Adrenal gland (tissue), 9 donors: ENCODE measurements at regions not wholly inside any gene's neighbourhood (a gene's known extent, or its start where the extent isn't known, plus 50 kb on each side); places are given as distances from the start of the nearest gene placed in this dataset.

Experiments
- DNase-seq, 7 donors: peaks; one replicate each; pipeline ENCODE4 v3.0.0-alpha.2; 2019 to 2020
- H3K27ac ChIP-seq, 5 donors: fragments of 200-600 bp; sonication (generic) in 4 of 5; 1 replicate in 3 of 5; 2 replicates in 2 of 5; pipeline versions ENCODE4 v1.5.1 to v1.8.0; 2016 to 2020; ENCODE audit warnings: mild to moderate bottlenecking in 1 of 5
- H3K27me3 ChIP-seq: fragments of 200-600 bp; 2 replicates; pipeline ENCODE4 v1.8.0; 2021
- H3K36me3 ChIP-seq, 2 donors: fragments of 200-600 bp; replicated peaks in 1 of 2; 1 replicate in 1 of 2; 2 replicates in 1 of 2; pipeline versions ENCODE4 v1.5.1 to v1.8.0; 2018 to 2022
- H3K4me1 ChIP-seq, 2 donors: fragments of 200-600 bp; replicated peaks in 1 of 2; 1 replicate in 1 of 2; 2 replicates in 1 of 2; pipeline versions ENCODE4 v1.5.1 to v1.8.0; 2018 to 2021
- H3K4me3 ChIP-seq, 4 donors: fragments of 200-600 bp; sonication (generic) in 3 of 4; one replicate each; pipeline ENCODE4 v1.5.1; 2016 to 2018
- H3K9me3 ChIP-seq, 3 donors: fragments of 200-600 bp; sonication (generic) in 1 of 3; replicated peaks in 1 of 3; 1 replicate in 2 of 3; 2 replicates in 1 of 3; pipeline versions ENCODE4 v1.5.1 to v1.8.0; 2016 to 2021
- CTCF ChIP-seq, 6 experiments: fragments of 450-650 bp in 4 of 6; fragments of 200-600 bp in 2 of 6; sonication (generic) in 1 of 6; IDR thresholded peaks; 1 replicate in 5 of 6; 2 replicates in 1 of 6; pipeline versions ENCODE4 v1.5.1 to v1.8.0; 2016 to 2021; ENCODE audit warnings: antibody characterized with exemption in 6 of 6, mild to moderate bottlenecking in 2 of 6, moderate library complexity in 1 of 6
- POLR2A ChIP-seq, 2 donors: fragments of 450-650 bp; IDR thresholded peaks; one replicate each; pipeline ENCODE4 v1.6.1; 2017; ENCODE audit warnings: antibody characterized with exemption in 2 of 2, mild to moderate bottlenecking in 2 of 2, moderate library complexity in 1 of 2
- WGBS, 4 donors: extraction: QIAGEN DNeasy Blood & Tissue Kit in 2 of 4; methylation state at CpG; one replicate each; pipeline versions ENCODE4 v1.1.5 to v1.1.7; 2013 to 2017; 5-methylcytosine and 5-hydroxymethylcytosine counted together
- intact Hi-C, 2 donors: fragments of 100-400 bp; cut with DNase I; formaldehyde crosslinking; loops; one replicate each; pipeline versions ENCODE4 v1.14.1 to v1.15.0; 2022 to 2023
- donor health status: healthy with polysubstance abuse.
- donor health status: Bipolar disorder and iron deficiency.
- donor health status: DM: yes; HTN: yes; CAD: no.
- donor health status: DM: no; HTN: no; CAD: no.
- donor health status: DM: no; HTN: no; CAD: no.

- 73 to 82% (median 79%) methylated on average over 1 of the region's 1 CpG for WGBS, 4 donors
- Histone ChIP-seq H3K27me3 (no peaks in the 10 kb centered on the region), H3K4me1 (no peaks in the 10 kb centered on the region), H3K4me3 (no peak overlapping the region), H3K27ac (no peak overlapping the region), H3K36me3 (no peaks in the 10 kb centered on the region), H3K9me3 (no peaks in the 10 kb centered on the region)
- TF ChIP-seq POLR2A (IDR thresholded peaks at IDR 0.05) (no peak), CTCF (IDR thresholded peaks at IDR 0.05) (no peak)
- DNase-seq: no peak
- intact Hi-C loops: no loop called here
These were observed 946.3 kb upstream of the LRRN3 start for GRCh38 chr7:110144599-110144998.

DNA sequence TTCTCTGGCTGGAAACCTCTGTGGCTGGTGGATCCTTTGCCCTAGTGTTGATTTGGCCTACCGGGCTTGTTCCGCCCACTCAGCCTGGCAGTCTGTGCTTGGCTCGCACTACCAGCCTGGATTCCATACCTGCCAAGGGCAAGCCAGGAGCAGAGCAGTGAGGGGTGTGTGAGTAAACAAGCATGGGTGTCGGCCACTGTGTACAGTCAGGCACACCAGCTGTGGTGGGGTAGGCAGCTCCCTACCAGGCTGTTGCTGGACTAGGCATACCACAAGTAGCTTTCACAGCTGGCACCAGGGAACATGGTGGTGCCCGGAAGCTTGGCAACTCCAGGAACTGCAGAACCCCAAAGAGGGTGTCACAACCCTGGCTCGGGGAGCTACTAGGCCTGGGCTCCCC, 942.9 kb upstream of the LRRN3 start:
- no peaks in the 10 kb centered on the region for H3K36me3 ChIP-seq
- H3K4me3 ChIP-seq: no peak overlapping the region
- no peaks in the 10 kb centered on the region for H3K4me1 ChIP-seq
- TF ChIP-seq CTCF (IDR thresholded peaks at IDR 0.05) (no peak), POLR2A (IDR thresholded peaks at IDR 0.05) (no peak)
- H3K27me3 ChIP-seq: no peaks in the 10 kb centered on the region
- intact Hi-C loops: no loop called here
- H3K27ac ChIP-seq: no peak overlapping the region
- DNase-seq: no peak
- no peaks in the 10 kb centered on the region for H3K9me3 ChIP-seq
- 84 to 95% (median 89%) methylated on average over 4 to 6 of the region's 6 CpGs for WGBS, 4 donors

- Histone ChIP-seq H3K9me3 (no peaks in the 10 kb centered on the region), H3K27ac (no peak overlapping the region), H3K4me3 (no peak overlapping the region), H3K36me3 (no peaks in the 10 kb centered on the region), H3K4me1 (no peaks in the 10 kb centered on the region), H3K27me3 (no peaks in the 10 kb centered on the region)
- no peak for DNase-seq
- WGBS, 4 donors: 75 to 86% (median 77%) methylated on average over 3 of the region's 3 CpGs
- intact Hi-C loops: no loop called here
- TF ChIP-seq POLR2A (IDR thresholded peaks at IDR 0.05) (no peak), CTCF (IDR thresholded peaks at IDR 0.05) (no peak)
These were observed 937.7 kb upstream of the LRRN3 start for GRCh38 chr7:110153222-110153621.

- TF ChIP-seq CTCF (IDR thresholded peaks at IDR 0.05) (no peak), POLR2A (IDR thresholded peaks at IDR 0.05) (no peak)
- intact Hi-C loops: no loop called here
These were observed 934.4 kb upstream of the LRRN3 start for GRCh38 chr7:110156511-110156910.

More at GRCh38 chr7:110156511-110156910, 934.4 kb upstream of the LRRN3 start:
- H3K36me3 ChIP-seq: no peaks in the 10 kb centered on the region
- H3K27me3 ChIP-seq: no peaks in the 10 kb centered on the region
- no peaks in the 10 kb centered on the region for H3K9me3 ChIP-seq
- H3K4me1 ChIP-seq: no peaks in the 10 kb centered on the region
- DNase-seq: no peak
- no peak overlapping the region for H3K27ac ChIP-seq
- 81 to 95% (median 89%) methylated on average over 1 of the region's 1 CpG for WGBS, 4 donors
- H3K4me3 ChIP-seq: no peak overlapping the region
